ENCODE measurements at regions not wholly inside any gene's neighbourhood (a gene's known extent, or its start where the extent isn't known, plus 50 kb on each side); places are given as distances from the start of the nearest gene placed in this dataset.

DNA sequence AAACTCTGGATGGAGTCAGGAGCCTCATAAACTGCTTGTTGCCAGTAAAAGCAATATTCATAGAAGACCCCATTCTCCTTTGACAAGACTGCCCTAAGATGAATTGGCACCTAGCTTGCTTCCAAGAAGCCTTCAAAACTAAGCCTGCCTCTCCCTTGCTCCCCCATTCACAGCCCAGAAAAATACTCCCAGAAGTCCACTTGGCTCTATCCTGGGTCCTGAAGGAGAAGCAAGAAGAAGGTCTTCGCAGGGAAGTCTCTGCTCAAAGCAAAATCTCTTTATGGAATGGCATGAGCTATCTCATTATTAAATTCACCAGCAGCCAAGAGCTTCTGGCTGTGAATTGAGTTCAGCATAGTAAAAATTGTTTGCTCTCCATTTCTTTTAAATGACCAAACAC is 230.2 kb upstream of the ARRDC4 start:
- Histone ChIP-seq H3K9me1 (ENCODE audit: insufficient read depth, low read length) (no peaks in the 10 kb centered on the region), H3K23ac (ENCODE audit: low read depth, low read length) (no peak overlapping the region), H2BK20ac (ENCODE audit: low read depth, low read length) (no peak overlapping the region), H2AK5ac (ENCODE audit: low read depth, low read length) (no peak overlapping the region), H3K4me3 (ENCODE audit: insufficient read depth, low read depth, low read length) (no peak overlapping the region), H3K9ac (ENCODE audit: low read depth, low read length) (no peak overlapping the region), H3K79me1 (ENCODE audit: low read depth in 1 of 2, low read length in 2 of 2) (no peaks in the 10 kb centered on the region), H3K27ac (ENCODE audit: insufficient read depth, low read length) (no peak overlapping the region), H2BK15ac (ENCODE audit: low read depth, low read length) (no peak overlapping the region), H3K18ac (ENCODE audit: low read depth, low read length) (no peak overlapping the region), H4K5ac (ENCODE audit: low read depth, low read length) (no peak overlapping the region), H3K4ac (ENCODE audit: low read depth, low read length) (no peak overlapping the region), H3K4me1 (ENCODE audit: control insufficient read depth, insufficient read depth, low read length) (no peaks in the 10 kb centered on the region), H3K27me3 (ENCODE audit: control insufficient read depth, insufficient read depth, low read length) (no peaks in the 10 kb centered on the region), H3K9me3 (ENCODE audit: control insufficient read depth, insufficient read depth, low read length) (peaks cover 19% of the 10 kb centered on the region), H4K20me1 (ENCODE audit: insufficient read depth, low read length) (no peaks in the 10 kb centered on the region), H3K4me2 (ENCODE audit: low read depth, low read length) (no peak overlapping the region), H4K91ac (ENCODE audit: insufficient read depth, low read depth, low read length) (no peak overlapping the region), H2AK9ac (replicated peaks; ENCODE audit: low read depth, low read length, poor library complexity) (no peak overlapping the region), H2AFZ (replicated peaks; ENCODE audit: low read length, poor library complexity) (no peak overlapping the region), H3K56ac (ENCODE audit: extremely low read depth, insufficient read depth, low read length) (no peak overlapping the region), H4K8ac (ENCODE audit: low read depth in 2 of 2, low read length in 2 of 2) (no peak overlapping the region), H2BK120ac (ENCODE audit: low read depth, low read length) (no peak overlapping the region), H3K36me3 (ENCODE audit: control insufficient read depth, insufficient read depth, low read length) (no peaks in the 10 kb centered on the region), H2BK5ac (ENCODE audit: low read depth, low read length, poor library complexity, severe bottlenecking) (no peak overlapping the region), H3K14ac (replicated peaks; ENCODE audit: low read depth, low read length) (no peak overlapping the region)
- no peak for ATAC-seq (ENCODE audit: low read depth)
- CTCF ChIA-PET, result no interaction called here
- in situ Hi-C loops (cut with MboI; ENCODE audit: low sequenced_read_pairs) (no loop called here), dilution Hi-C loops (cut with HindIII; ENCODE audit: low sequenced_read_pairs, unreplicated experiment) (no loop called here), intact Hi-C loops (cut with micrococcal nuclease) (no loop called here)
- BruUV-seq (replicated peaks), result no TSS peak
- TF ChIP-seq MXI1 (IDR thresholded peaks at IDR 0.05; ENCODE audit: borderline replicate concordance, low read depth, low read length), result no peak
- no peak for TF ChIP-seq CHD1 (IDR thresholded peaks at IDR 0.05; ENCODE audit: low read depth, low read length)
- TF ChIP-seq, protein P1, sequence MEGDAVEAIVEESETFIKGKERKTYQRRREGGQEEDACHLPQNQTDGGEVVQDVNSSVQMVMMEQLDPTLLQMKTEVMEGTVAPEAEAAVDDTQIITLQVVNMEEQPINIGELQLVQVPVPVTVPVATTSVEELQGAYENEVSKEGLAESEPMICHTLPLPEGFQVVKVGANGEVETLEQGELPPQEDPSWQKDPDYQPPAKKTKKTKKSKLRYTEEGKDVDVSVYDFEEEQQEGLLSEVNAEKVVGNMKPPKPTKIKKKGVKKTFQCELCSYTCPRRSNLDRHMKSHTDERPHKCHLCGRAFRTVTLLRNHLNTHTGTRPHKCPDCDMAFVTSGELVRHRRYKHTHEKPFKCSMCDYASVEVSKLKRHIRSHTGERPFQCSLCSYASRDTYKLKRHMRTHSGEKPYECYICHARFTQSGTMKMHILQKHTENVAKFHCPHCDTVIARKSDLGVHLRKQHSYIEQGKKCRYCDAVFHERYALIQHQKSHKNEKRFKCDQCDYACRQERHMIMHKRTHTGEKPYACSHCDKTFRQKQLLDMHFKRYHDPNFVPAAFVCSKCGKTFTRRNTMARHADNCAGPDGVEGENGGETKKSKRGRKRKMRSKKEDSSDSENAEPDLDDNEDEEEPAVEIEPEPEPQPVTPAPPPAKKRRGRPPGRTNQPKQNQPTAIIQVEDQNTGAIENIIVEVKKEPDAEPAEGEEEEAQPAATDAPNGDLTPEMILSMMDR (conservative IDR thresholded peaks at IDR 0.05; ENCODE audit: low read depth, low read length), result no peak
- no peak for TF ChIP-seq CEBPB (IDR thresholded peaks at IDR 0.05; ENCODE audit: low read depth, low read length)
- TF ChIP-seq MAZ (IDR thresholded peaks at IDR 0.05; ENCODE audit: borderline replicate concordance, low read depth, low read length), result no peak
- no peak for TF ChIP-seq BHLHE40 (IDR thresholded peaks at IDR 0.05; ENCODE audit: low read depth, low read length)
- no peak for TF ChIP-seq SMC3 (IDR thresholded peaks at IDR 0.05; ENCODE audit: low read depth, low read length)
- TF ChIP-seq, protein P2, sequence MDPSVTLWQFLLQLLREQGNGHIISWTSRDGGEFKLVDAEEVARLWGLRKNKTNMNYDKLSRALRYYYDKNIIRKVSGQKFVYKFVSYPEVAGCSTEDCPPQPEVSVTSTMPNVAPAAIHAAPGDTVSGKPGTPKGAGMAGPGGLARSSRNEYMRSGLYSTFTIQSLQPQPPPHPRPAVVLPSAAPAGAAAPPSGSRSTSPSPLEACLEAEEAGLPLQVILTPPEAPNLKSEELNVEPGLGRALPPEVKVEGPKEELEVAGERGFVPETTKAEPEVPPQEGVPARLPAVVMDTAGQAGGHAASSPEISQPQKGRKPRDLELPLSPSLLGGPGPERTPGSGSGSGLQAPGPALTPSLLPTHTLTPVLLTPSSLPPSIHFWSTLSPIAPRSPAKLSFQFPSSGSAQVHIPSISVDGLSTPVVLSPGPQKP (IDR thresholded peaks at IDR 0.05; ENCODE audit: borderline replicate concordance, low read depth, low read length), result no peak
- no peak for TF ChIP-seq FOS (IDR thresholded peaks at IDR 0.05; ENCODE audit: low read depth, low read length)
- TF ChIP-seq RAD21 (IDR thresholded peaks at IDR 0.05; ENCODE audit: low read length), result no peak
- TF ChIP-seq RFX5 (IDR thresholded peaks at IDR 0.05; ENCODE audit: low read depth, low read length), result no peak
- TF ChIP-seq, protein P3, sequence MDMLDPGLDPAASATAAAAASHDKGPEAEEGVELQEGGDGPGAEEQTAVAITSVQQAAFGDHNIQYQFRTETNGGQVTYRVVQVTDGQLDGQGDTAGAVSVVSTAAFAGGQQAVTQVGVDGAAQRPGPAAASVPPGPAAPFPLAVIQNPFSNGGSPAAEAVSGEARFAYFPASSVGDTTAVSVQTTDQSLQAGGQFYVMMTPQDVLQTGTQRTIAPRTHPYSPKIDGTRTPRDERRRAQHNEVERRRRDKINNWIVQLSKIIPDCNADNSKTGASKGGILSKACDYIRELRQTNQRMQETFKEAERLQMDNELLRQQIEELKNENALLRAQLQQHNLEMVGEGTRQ (IDR thresholded peaks at IDR 0.05; ENCODE audit: low read depth, low read length), result no peak
- TF ChIP-seq NFE2L2 (IDR thresholded peaks at IDR 0.05; ENCODE audit: low read depth, low read length), result no peak
- no peak for TF ChIP-seq MAFK (IDR thresholded peaks at IDR 0.05; ENCODE audit: low read depth, low read length)
- TF ChIP-seq POLR2A (IDR thresholded peaks at IDR 0.05; ENCODE audit: low read depth, low read length), result no peak
- no CpG with 5 or more reads among the region's 1 CpG for WGBS, 2 experiments (ENCODE audit: extremely low coverage in 2 of 2, insufficient read length in 1 of 2)
- POLR2A ChIA-PET (ENCODE audit: unreplicated experiment), result no interaction called here
- no peak for DNase-seq

Data from IMR-90 (cell line).